NCI-H1417 treated with DMSO at 0.1 percent for 48 hours (cell line): ENCODE measurements at regions not wholly inside any gene's neighbourhood (a gene's known extent, or its start where the extent isn't known, plus 50 kb on each side); places are given as distances from the start of the nearest gene placed in this dataset.

Experiments
- DNase-seq: peaks from one replicate; lab custom pipeline; 2025; lab: John Stamatoyannopoulos, UW

- DNase-seq, result peak; percentile 71
Measured at GRCh38 chr13:107864543-107865317, 350.6 kb downstream of the LIG4 start.

- no peak for DNase-seq
Measured at GRCh38 chr13:107860284-107860683, 355.1 kb downstream of the LIG4 start.

GRCh38 chr13:107854880-107855279 is 360.5 kb downstream of the LIG4 start:
- DNase-seq, result no peak

GRCh38 chr13:107852072-107852471 is 363.3 kb downstream of the LIG4 start:
- no peak for DNase-seq

- DNase-seq, result no peak
Measured at GRCh38 chr13:107851670-107852069, 363.7 kb downstream of the LIG4 start.

GRCh38 chr13:107847406-107847805 is 367.9 kb downstream of the LIG4 start:
- DNase-seq, result no peak

- DNase-seq, result no peak
Measured at GRCh38 chr13:107846642-107847041, 368.7 kb downstream of the LIG4 start.

GRCh38 chr13:107845911-107846310 is 369.4 kb downstream of the LIG4 start:
- no peak for DNase-seq

GRCh38 chr13:107843681-107844080 is 371.7 kb downstream of the LIG4 start:
- DNase-seq, result no peak

GRCh38 chr13:107843281-107843680 is 372.1 kb downstream of the LIG4 start:
- DNase-seq, result no peak

GRCh38 chr13:107842562-107843180 is 372.7 kb downstream of the LIG4 start:
- no peak for DNase-seq

- peak; percentile 94 for DNase-seq
Measured at GRCh38 chr13:107838588-107839161, 376.7 kb downstream of the LIG4 start.

- DNase-seq, result no peak
Measured at GRCh38 chr13:107836685-107837084, 378.7 kb downstream of the LIG4 start.

- DNase-seq, result no peak
Measured at GRCh38 chr13:107835339-107836018, 379.9 kb downstream of the LIG4 start.

GRCh38 chr13:107834717-107835116 is 380.6 kb downstream of the LIG4 start:
- DNase-seq, result no peak

GRCh38 chr13:107834281-107834680 is 381.1 kb downstream of the LIG4 start:
- DNase-seq, result no peak

- DNase-seq, result no peak
Measured at GRCh38 chr13:107832500-107833100, 382.7 kb downstream of the LIG4 start.

- no peak for DNase-seq
Measured at GRCh38 chr13:107830804-107831203, 384.5 kb downstream of the LIG4 start.

GRCh38 chr13:107827840-107828549 is 387.3 kb downstream of the LIG4 start:
- no peak for DNase-seq

GRCh38 chr13:107824635-107825034 is 390.7 kb downstream of the LIG4 start:
- peak; percentile 87 for DNase-seq

GRCh38 chr13:107822006-107822405 is 393.3 kb downstream of the LIG4 start:
- DNase-seq, result no peak

- DNase-seq, result no peak
Measured at GRCh38 chr13:107821492-107821891, 393.8 kb downstream of the LIG4 start.
